ENCODE measurements at regions not wholly inside any gene's neighbourhood (a gene's known extent, or its start where the extent isn't known, plus 50 kb on each side); places are given as distances from the start of the nearest gene placed in this dataset.

GRCh38 chr1:194908643-194909042, 1699.6 kb downstream of the KCNT2 start:
- Mint-ChIP-seq H3K4me1 (ENCODE audit: low read depth, unreplicated experiment) (no peaks in the 10 kb centered on the region), H3K36me3 (ENCODE audit: insufficient read depth, unreplicated experiment) (no peaks in the 10 kb centered on the region), H3K27me3 (ENCODE audit: insufficient read depth, unreplicated experiment) (no peaks in the 10 kb centered on the region), H3K4me3 (ENCODE audit: unreplicated experiment) (no peak overlapping the region), H3K9me3 (ENCODE audit: unreplicated experiment) (no peaks in the 10 kb centered on the region), H3K27ac (ENCODE audit: unreplicated experiment) (no peak overlapping the region)
- Histone ChIP-seq H3K36me3 (ENCODE audit: control insufficient read depth, insufficient read depth, low read length) (no peaks in the 10 kb centered on the region), H3K4me3 (ENCODE audit: low read depth, low read length) (no peak overlapping the region), H3K9me3 (no peaks in the 10 kb centered on the region), H3K27me3 (replicated peaks; ENCODE audit: control insufficient read depth, insufficient read depth, low read length) (no peaks in the 10 kb centered on the region), H3K4me1 (no peaks in the 10 kb centered on the region)
- TF ChIP-seq, protein P1, sequence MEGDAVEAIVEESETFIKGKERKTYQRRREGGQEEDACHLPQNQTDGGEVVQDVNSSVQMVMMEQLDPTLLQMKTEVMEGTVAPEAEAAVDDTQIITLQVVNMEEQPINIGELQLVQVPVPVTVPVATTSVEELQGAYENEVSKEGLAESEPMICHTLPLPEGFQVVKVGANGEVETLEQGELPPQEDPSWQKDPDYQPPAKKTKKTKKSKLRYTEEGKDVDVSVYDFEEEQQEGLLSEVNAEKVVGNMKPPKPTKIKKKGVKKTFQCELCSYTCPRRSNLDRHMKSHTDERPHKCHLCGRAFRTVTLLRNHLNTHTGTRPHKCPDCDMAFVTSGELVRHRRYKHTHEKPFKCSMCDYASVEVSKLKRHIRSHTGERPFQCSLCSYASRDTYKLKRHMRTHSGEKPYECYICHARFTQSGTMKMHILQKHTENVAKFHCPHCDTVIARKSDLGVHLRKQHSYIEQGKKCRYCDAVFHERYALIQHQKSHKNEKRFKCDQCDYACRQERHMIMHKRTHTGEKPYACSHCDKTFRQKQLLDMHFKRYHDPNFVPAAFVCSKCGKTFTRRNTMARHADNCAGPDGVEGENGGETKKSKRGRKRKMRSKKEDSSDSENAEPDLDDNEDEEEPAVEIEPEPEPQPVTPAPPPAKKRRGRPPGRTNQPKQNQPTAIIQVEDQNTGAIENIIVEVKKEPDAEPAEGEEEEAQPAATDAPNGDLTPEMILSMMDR (IDR thresholded peaks at IDR 0.05; ENCODE audit: insufficient read depth in 1 of 2, low read depth in 1 of 2, low read length in 1 of 2, severe bottlenecking in 1 of 2, unreplicated experiment in 1 of 2), result no peak
- no TSS peak for BruUV-seq (replicated peaks)
- intact Hi-C loops (cut with micrococcal nuclease; ENCODE audit: unreplicated experiment), result no loop called here
- ChIA-PET CTCF (no interaction called here), POLR2A (no interaction called here)
- DNase-seq, result no peak

DNA sequence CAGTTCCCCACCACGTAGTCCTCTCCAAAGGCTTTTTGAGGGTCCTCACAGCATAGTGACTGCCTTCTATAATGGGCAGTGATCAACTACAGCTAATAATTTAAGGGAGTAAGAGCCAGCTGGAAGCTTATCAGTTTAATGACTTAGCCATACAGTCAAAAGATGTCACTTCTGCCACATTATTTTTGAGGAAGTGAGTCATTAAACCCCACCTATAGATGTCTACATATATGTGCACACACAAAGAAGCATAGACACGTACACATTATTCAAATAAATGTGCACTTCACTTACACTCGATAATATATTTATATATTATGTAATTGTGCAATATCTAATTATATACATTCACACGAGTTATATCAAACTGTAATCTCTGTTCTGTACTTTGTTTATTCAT, 1704.7 kb downstream of the KCNT2 start:
- TF ChIP-seq, protein P1 (IDR thresholded peaks at IDR 0.05; ENCODE audit: insufficient read depth in 1 of 2, low read depth in 1 of 2, low read length in 1 of 2, severe bottlenecking in 1 of 2, unreplicated experiment in 1 of 2), result no peak
- Mint-ChIP-seq H3K27ac (ENCODE audit: unreplicated experiment) (no peak overlapping the region), H3K9me3 (ENCODE audit: unreplicated experiment) (no peaks in the 10 kb centered on the region), H3K27me3 (ENCODE audit: insufficient read depth, unreplicated experiment) (no peaks in the 10 kb centered on the region), H3K4me1 (ENCODE audit: low read depth, unreplicated experiment) (no peaks in the 10 kb centered on the region), H3K36me3 (ENCODE audit: insufficient read depth, unreplicated experiment) (no peaks in the 10 kb centered on the region), H3K4me3 (ENCODE audit: unreplicated experiment) (no peak overlapping the region)
- Histone ChIP-seq H3K9me3 (no peaks in the 10 kb centered on the region), H3K4me3 (ENCODE audit: low read depth, low read length) (no peak overlapping the region), H3K4me1 (no peaks in the 10 kb centered on the region), H3K36me3 (ENCODE audit: control insufficient read depth, insufficient read depth, low read length) (no peaks in the 10 kb centered on the region), H3K27me3 (replicated peaks; ENCODE audit: control insufficient read depth, insufficient read depth, low read length) (no peaks in the 10 kb centered on the region)
- ChIA-PET CTCF (no interaction called here), POLR2A (no interaction called here)
- intact Hi-C loops (cut with micrococcal nuclease; ENCODE audit: unreplicated experiment), result no loop called here
- no peak for DNase-seq
- no TSS peak for BruUV-seq (replicated peaks)

- Histone ChIP-seq H3K27me3 (replicated peaks; ENCODE audit: control insufficient read depth, insufficient read depth, low read length) (no peaks in the 10 kb centered on the region), H3K9me3 (no peaks in the 10 kb centered on the region), H3K4me1 (no peaks in the 10 kb centered on the region), H3K4me3 (ENCODE audit: low read depth, low read length) (no peak overlapping the region), H3K36me3 (ENCODE audit: control insufficient read depth, insufficient read depth, low read length) (no peaks in the 10 kb centered on the region)
- POLR2A ChIA-PET, result no interaction called here
- no peaks in the 10 kb centered on the region for H3K4me1 Mint-ChIP-seq (ENCODE audit: low read depth, unreplicated experiment)
- BruUV-seq (replicated peaks), result no TSS peak
- TF ChIP-seq, protein P1 (IDR thresholded peaks at IDR 0.05; ENCODE audit: insufficient read depth in 1 of 2, low read depth in 1 of 2, low read length in 1 of 2, severe bottlenecking in 1 of 2, unreplicated experiment in 1 of 2), result no peak
- no peaks in the 10 kb centered on the region for H3K27me3 Mint-ChIP-seq (ENCODE audit: insufficient read depth, unreplicated experiment)
- no peak overlapping the region for H3K4me3 Mint-ChIP-seq (ENCODE audit: unreplicated experiment)
- H3K36me3 Mint-ChIP-seq (ENCODE audit: insufficient read depth, unreplicated experiment), result no peaks in the 10 kb centered on the region
- no peak overlapping the region for H3K27ac Mint-ChIP-seq (ENCODE audit: unreplicated experiment)
- DNase-seq, result no peak
- intact Hi-C loops (cut with micrococcal nuclease; ENCODE audit: unreplicated experiment), result no loop called here
- no peaks in the 10 kb centered on the region for H3K9me3 Mint-ChIP-seq (ENCODE audit: unreplicated experiment)
- CTCF ChIA-PET, result no interaction called here
These were observed 1702.9 kb upstream of the B3GALT2 start for GRCh38 chr1:194889310-194889709.
